Natural killer cell (primary cell): ENCODE measurements at regions not wholly inside any gene's neighbourhood (a gene's known extent, or its start where the extent isn't known, plus 50 kb on each side); places are given as distances from the start of the nearest gene placed in this dataset.

Experiments used
- ATAC-seq, 3 donors: fragments of 150-1000 bp in 2 of 3; fragments of 200-7000 bp in 1 of 3; cut with Tn5 transposase; 1 replicate in 1 of 3; 2 replicates in 2 of 3; pipeline ENCODE4 v1.10.0; 2021; ENCODE audit warnings: mild to moderate bottlenecking in 2 of 3, moderate library complexity in 2 of 3
- DNase-seq, 2 donors: peaks; one replicate each; pipeline versions ENCODE4 v3.0.0 to v3.0.0-alpha.2; 2013 to 2021; ENCODE audit warnings: mixed read lengths in 1 of 2
- H3K27ac ChIP-seq: one replicate; pipeline ENCODE4 v1.5.1; 2013; ENCODE audit warnings: mild to moderate bottlenecking, low read length
- H3K27me3 ChIP-seq: one replicate; pipeline ENCODE4 v1.6.1; 2013; ENCODE audit warnings: low read length; ENCODE audit not compliant: control insufficient read depth, insufficient read depth
- H3K36me3 ChIP-seq: one replicate; pipeline ENCODE4 v1.6.1; 2013; ENCODE audit warnings: low read length; ENCODE audit not compliant: control insufficient read depth, insufficient read depth
- H3K4me1 ChIP-seq: one replicate; pipeline ENCODE4 v1.6.1; 2013; ENCODE audit warnings: low read length; ENCODE audit not compliant: control insufficient read depth, insufficient read depth
- H3K4me3 ChIP-seq: one replicate; pipeline ENCODE4 v1.5.1; 2013; ENCODE audit warnings: low read length
- H3K9me3 ChIP-seq: one replicate; pipeline ENCODE4 v1.6.1; 2013; ENCODE audit warnings: low read length; ENCODE audit not compliant: control insufficient read depth, insufficient read depth
- H3K27ac Mint-ChIP-seq, 2 donors: one replicate each; pipeline ENCODE4 v1.8.0; 2022; ENCODE audit warnings: mild to moderate bottlenecking in 2 of 2, mixed read lengths in 2 of 2, moderate library complexity in 1 of 2
- H3K27me3 Mint-ChIP-seq, 2 donors: one replicate each; pipeline ENCODE4 v1.8.0; 2022; ENCODE audit warnings: low read depth in 2 of 2, mixed read lengths in 2 of 2
- H3K36me3 Mint-ChIP-seq: one replicate; pipeline ENCODE4 v1.8.0; 2022; ENCODE audit warnings: mixed read lengths
- H3K4me1 Mint-ChIP-seq, 2 donors: one replicate each; pipeline ENCODE4 v1.8.0; 2022; ENCODE audit warnings: mixed read lengths in 2 of 2
- H3K4me3 Mint-ChIP-seq: one replicate; pipeline ENCODE4 v1.8.0; 2022; ENCODE audit warnings: mild to moderate bottlenecking, moderate library complexity, mixed read lengths
- H3K9me3 Mint-ChIP-seq, 2 donors: one replicate each; pipeline ENCODE4 v1.8.0; 2022; ENCODE audit warnings: mixed read lengths in 2 of 2
- WGBS: methylation state at CpG from one replicate; pipeline ENCODE4 v1.1.7; 2013; ENCODE audit warnings: missing lambda C conversion rate; ENCODE audit not compliant: insufficient coverage; 5-methylcytosine and 5-hydroxymethylcytosine counted together
- intact Hi-C: fragments of 100-400 bp; cut with micrococcal nuclease; formaldehyde crosslinking; loops from one replicate; pipeline ENCODE4 v1.14.2; 2022
- TF ChIP-seq, protein P1 (sequence below): fragments of 200-600 bp; IDR thresholded peaks from one replicate; pipeline ENCODE4 v1.8.0; 2022; ENCODE audit warnings: antibody characterized with exemption

DNA sequence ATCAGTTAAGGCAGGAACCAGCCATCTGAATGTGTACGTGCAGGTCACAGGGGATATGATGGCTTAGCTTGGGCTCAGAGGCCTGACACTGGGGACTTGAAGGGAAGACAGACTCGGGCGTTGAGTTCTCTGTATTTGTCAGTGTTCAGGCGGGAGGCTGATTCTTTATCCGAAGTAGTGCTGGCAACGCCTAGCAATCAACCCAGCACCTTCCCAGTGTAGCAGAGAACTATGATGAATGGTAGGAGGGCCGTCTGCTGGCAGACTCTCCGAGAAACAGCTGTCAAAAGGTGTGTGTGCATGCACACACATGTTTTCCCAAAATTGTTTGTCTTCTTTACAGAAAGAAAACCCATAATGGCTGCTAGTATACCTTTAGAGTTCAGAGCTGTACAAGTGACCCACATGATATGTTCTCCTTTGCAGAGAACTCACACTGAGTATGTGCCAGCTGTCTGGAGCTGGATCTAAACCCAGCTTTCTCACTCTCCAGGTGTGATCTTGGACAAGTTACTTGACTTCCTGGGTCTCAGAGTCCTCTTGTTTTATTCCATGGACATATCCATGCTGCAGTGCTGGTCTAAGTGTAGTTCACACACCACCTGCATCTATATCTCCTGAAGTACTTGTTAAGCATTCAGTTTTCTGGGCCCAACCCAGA lies 74.5 kb upstream of the LARS2 start:
- H3K27me3 Mint-ChIP-seq = peaks cover 17 to 37% of the 10 kb centered on the region in 2 donors
- WGBS = 76% methylated on average over 8 of the region's 8 CpGs
- Histone ChIP-seq H3K9me3 (no peaks in the 10 kb centered on the region), H3K27ac (no peak overlapping the region), H3K4me3 (no peak overlapping the region), H3K36me3 (no peaks in the 10 kb centered on the region), H3K4me1 (no peaks in the 10 kb centered on the region), H3K27me3 (no peaks in the 10 kb centered on the region)
- H3K4me1 Mint-ChIP-seq = no peaks in the 10 kb centered on the region
- intact Hi-C loops = no loop called here
- TF ChIP-seq, protein P1, sequence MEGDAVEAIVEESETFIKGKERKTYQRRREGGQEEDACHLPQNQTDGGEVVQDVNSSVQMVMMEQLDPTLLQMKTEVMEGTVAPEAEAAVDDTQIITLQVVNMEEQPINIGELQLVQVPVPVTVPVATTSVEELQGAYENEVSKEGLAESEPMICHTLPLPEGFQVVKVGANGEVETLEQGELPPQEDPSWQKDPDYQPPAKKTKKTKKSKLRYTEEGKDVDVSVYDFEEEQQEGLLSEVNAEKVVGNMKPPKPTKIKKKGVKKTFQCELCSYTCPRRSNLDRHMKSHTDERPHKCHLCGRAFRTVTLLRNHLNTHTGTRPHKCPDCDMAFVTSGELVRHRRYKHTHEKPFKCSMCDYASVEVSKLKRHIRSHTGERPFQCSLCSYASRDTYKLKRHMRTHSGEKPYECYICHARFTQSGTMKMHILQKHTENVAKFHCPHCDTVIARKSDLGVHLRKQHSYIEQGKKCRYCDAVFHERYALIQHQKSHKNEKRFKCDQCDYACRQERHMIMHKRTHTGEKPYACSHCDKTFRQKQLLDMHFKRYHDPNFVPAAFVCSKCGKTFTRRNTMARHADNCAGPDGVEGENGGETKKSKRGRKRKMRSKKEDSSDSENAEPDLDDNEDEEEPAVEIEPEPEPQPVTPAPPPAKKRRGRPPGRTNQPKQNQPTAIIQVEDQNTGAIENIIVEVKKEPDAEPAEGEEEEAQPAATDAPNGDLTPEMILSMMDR = no peak
- DNase-seq (no peak), ATAC-seq (no peak)
- no peaks in the 10 kb centered on the region for H3K36me3 Mint-ChIP-seq
- no peak overlapping the region for H3K27ac Mint-ChIP-seq
- H3K9me3 Mint-ChIP-seq = no peaks in the 10 kb centered on the region
- no peak overlapping the region for H3K4me3 Mint-ChIP-seq

DNA sequence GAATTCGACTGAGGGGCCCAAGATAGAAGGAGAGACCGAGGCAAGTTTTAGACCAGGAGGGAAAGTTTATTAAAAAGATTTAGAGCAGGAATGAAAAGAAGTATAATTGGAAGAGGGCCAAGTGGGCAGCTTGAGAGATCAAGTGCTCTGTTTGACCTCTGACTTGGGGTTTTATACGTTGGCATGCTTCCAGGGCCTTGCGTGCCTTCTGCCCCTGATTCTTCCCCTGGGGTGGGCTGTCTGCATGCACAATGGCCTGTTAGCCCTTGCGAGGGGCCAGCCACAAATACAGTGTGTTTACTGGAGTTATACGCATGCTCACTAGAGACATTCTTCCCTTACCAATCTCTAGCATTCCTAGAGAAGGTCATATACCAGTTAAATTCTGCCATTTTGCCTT lies 70.7 kb upstream of the LARS2 start:
- H3K9me3 ChIP-seq = no peaks in the 10 kb centered on the region
- intact Hi-C loops = no loop called here
- 92% methylated on average over 6 of the region's 6 CpGs for WGBS
- no peaks in the 10 kb centered on the region for H3K36me3 Mint-ChIP-seq
- no peaks in the 10 kb centered on the region for H3K36me3 ChIP-seq
- no peak overlapping the region for H3K4me3 Mint-ChIP-seq
- H3K4me3 ChIP-seq = no peak overlapping the region
- H3K27me3 Mint-ChIP-seq = peaks cover 15 to 31% of the 10 kb centered on the region in 2 donors
- no peak overlapping the region for H3K27ac ChIP-seq
- H3K9me3 Mint-ChIP-seq = no peaks in the 10 kb centered on the region
- H3K27me3 ChIP-seq = no peaks in the 10 kb centered on the region
- no peaks in the 10 kb centered on the region for H3K4me1 Mint-ChIP-seq
- H3K27ac Mint-ChIP-seq = no peak overlapping the region
- no peak for DNase-seq
- no peak for ATAC-seq
- H3K4me1 ChIP-seq = no peaks in the 10 kb centered on the region
- TF ChIP-seq, protein P1 = no peak

DNA sequence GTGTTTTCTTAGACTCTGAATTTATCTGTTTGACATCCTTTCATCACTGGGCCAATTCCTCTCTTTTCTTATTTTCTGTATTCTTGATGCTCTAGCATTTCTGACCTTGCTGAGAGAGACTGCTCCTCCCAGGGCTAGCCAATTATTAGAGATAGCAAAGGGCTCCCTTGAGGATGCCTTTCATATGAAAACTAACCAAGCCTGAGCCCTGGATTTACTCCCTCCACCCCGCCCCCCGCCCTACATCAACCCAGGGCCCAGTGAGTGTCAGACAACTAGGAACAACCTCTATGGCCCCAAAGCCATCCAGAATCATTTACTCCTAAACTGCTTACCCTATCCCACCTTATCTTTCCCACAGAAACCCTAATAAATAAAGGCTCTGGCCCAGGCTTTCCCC lies 69.7 kb upstream of the LARS2 start:
- H3K27me3 Mint-ChIP-seq = peaks cover 5 to 27% of the 10 kb centered on the region in 2 donors
- Histone ChIP-seq H3K4me3 (no peak overlapping the region), H3K27ac (no peak overlapping the region), H3K4me1 (no peaks in the 10 kb centered on the region), H3K9me3 (no peaks in the 10 kb centered on the region), H3K27me3 (no peaks in the 10 kb centered on the region), H3K36me3 (no peaks in the 10 kb centered on the region)
- intact Hi-C loops = no loop called here
- DNase-seq (no peak), ATAC-seq (no peak)
- H3K4me3 Mint-ChIP-seq = no peak overlapping the region
- no peak overlapping the region for H3K27ac Mint-ChIP-seq
- TF ChIP-seq, protein P1 = no peak
- no peaks in the 10 kb centered on the region for H3K9me3 Mint-ChIP-seq
- no peaks in the 10 kb centered on the region for H3K4me1 Mint-ChIP-seq
- WGBS = 88% methylated on average over 2 of the region's 2 CpGs
- H3K36me3 Mint-ChIP-seq = no peaks in the 10 kb centered on the region
